AG09309 (cell line): ENCODE measurements at regions not wholly inside any gene's neighbourhood (a gene's known extent, or its start where the extent isn't known, plus 50 kb on each side); places are given as distances from the start of the nearest gene placed in this dataset.
"Not testable (repeated sequence)": the region's sequence is repeated elsewhere in the genome, so short reads cannot be mapped to it uniquely, and the experiment has no call there.

ENCODE experiments used
- DNase-seq: peaks from one replicate; pipeline ENCODE4 v3.0.0-alpha.2; 2010; ENCODE audit warnings: low read depth
- H3K4me3 ChIP-seq: 2 replicates; pipeline ENCODE4 v1.5.1; 2011; ENCODE audit warnings: mild to moderate bottlenecking, low read depth, low read length, moderate library complexity; ENCODE audit not compliant: control insufficient read depth
- TF ChIP-seq, protein P1 (sequence below): IDR thresholded peaks from 2 replicates; pipeline ENCODE4 v1.5.1; 2011; ENCODE audit warnings: mild to moderate bottlenecking, low read depth, low read length, inconsistent platforms; ENCODE audit not compliant: insufficient read depth, control insufficient read depth; ENCODE audit errors: missing control alignments

DNA sequence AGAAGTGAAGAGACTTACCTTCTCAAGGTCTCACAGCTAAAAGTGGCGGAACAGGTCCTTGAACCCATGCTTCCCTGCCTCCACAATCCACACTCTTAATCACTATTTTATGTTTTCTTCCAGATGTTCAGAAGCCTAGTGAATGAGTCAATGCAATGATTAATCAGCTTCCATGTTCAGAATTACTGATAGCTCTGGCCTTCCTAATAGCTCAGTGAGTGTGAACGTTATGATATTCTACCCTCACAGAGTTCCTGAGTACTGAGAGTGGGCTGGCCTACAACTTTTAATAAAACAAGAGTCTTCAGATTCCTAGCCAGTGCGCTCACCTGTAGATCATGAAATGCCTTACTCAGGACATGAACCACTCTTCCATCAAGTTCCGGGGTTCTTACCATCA is 443.0 kb upstream of the ADAMTS9 start:
- no peak for DNase-seq
- TF ChIP-seq, protein P1, sequence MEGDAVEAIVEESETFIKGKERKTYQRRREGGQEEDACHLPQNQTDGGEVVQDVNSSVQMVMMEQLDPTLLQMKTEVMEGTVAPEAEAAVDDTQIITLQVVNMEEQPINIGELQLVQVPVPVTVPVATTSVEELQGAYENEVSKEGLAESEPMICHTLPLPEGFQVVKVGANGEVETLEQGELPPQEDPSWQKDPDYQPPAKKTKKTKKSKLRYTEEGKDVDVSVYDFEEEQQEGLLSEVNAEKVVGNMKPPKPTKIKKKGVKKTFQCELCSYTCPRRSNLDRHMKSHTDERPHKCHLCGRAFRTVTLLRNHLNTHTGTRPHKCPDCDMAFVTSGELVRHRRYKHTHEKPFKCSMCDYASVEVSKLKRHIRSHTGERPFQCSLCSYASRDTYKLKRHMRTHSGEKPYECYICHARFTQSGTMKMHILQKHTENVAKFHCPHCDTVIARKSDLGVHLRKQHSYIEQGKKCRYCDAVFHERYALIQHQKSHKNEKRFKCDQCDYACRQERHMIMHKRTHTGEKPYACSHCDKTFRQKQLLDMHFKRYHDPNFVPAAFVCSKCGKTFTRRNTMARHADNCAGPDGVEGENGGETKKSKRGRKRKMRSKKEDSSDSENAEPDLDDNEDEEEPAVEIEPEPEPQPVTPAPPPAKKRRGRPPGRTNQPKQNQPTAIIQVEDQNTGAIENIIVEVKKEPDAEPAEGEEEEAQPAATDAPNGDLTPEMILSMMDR = no peak
- no peak overlapping the region for H3K4me3 ChIP-seq

DNA sequence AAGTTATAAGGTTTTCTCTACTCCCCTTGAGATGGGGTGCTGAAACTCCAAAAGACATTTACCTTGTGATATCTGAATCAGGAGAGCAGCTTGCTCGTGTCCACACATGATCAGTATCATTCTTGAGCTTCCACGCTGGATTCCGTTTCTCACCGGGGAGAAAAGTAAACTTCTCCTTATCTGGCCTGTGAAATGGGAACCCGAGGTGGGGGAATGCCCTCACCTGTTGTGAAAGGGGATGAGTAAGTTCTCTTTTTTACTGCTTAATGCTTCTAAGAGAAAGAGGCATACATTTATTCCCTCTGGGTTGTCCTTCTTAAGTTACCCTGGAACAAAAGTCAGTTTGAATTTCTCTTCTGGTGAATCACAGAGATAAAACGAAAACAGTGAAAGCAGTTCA is 440.5 kb upstream of the ADAMTS9 start:
- no peak for DNase-seq
- H3K4me3 ChIP-seq = no peak overlapping the region
- TF ChIP-seq, protein P1 = no peak

DNA sequence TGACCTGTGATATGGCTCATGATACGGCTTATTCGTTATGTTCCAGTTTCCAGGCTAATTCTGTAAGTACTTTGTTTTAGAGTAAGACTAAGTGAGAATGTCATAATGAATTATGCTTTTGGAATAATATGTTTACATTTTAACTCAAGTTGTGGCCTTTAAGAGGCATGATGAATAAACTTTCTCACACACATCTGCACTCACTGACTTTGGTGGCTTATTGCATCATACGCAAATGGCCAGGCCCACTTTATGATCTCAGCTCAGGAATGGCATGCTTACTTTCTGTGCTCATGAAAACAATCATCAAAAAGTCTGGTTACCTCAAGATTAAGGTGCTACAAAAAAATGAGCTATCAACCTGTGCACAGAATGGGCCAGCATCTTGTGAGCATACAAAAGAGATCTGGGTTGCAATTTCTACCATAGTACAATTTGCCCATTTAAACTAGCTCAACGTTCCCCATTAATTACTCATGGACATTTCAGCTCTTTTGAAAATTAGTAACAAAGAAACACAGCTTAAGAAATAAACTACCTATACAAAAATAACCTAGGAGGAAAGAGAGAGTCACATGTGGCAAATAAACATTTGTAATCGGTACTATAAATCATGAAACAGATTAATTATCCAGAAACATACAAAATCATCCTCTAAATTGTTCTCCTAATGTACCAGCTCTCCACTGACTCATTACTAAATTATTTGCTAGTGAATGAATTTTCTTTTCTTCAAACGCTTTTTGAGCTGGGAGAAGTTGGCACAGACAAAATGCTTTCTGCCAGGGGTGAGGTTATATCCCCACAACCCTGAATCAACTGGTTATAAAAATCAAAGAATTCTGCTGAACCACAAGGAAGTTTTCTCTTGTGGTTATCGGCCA is 439.0 kb upstream of the ADAMTS9 start:
- H3K4me3 ChIP-seq = no peak overlapping the region
- TF ChIP-seq, protein P1 = no peak
- DNase-seq = peak; percentile 28

DNA sequence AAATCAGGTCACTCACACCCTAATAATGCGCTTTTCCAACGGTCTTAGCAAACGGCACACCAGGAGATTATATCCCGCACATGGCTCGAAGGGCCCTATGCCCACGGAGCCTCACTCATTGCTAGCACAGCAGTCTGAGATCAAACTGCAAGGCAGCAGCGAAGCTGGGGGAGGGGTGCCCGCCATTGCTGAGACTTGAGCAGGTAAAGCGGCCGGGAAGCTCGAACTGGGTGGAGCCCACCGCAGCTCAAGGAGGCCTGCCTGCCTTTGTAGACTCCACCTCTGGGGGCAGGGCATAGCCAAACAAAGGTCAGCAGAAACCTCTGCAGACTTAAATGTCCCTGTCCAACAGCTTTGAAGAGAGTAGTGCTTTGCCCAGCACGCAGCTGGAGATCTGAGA is 432.4 kb upstream of the ADAMTS9 start:
- not testable (repeated sequence) for DNase-seq, H3K4me3 ChIP-seq

DNA sequence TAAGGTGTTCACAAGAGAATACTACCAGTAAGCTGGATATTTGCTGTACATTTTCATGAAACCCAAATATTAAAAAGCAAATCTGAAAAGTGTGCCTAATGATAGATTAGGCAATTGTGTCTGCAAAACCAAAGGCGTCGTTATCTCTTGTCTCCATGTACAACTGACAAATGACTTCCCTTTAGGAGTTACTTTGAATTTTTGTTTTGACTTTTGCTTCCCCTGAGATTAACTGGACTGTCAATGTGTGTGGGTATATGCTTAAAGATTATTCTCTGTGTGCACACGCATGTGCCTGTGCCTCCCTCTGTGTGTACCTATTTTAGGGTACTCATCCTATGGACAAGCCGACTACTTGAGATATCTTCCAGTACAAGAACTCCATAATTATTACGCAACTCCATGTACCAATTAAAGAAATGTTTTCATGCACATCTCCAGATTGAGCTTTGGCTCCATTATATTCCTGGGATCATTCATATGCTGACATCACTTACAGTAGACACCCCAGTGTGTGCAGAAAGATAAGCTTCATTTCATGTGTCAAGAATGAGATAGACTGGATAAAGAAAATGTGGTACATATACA is 431.2 kb upstream of the ADAMTS9 start:
- TF ChIP-seq, protein P1 = no peak
- no peak overlapping the region for H3K4me3 ChIP-seq
- DNase-seq = no peak

DNA sequence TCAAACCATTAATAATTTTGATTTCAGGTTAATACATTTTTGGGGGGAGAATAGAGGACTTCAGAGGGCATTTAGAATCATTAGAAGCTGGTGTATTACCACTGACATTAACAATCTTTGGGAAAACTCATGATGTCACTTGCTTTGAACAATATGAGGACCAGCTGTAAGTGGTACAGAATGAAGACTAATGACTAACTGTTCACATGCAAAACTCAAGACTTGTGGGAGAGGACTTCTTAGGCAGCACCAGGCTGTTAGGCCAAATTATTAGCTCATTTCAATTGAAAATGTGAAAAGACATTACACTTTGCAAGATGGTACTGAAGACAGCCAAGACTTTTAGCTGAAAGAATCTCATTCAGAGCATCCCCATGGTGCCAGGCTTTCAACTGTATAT is 426.2 kb upstream of the ADAMTS9 start:
- no peak for DNase-seq
- no peak overlapping the region for H3K4me3 ChIP-seq
- TF ChIP-seq, protein P1 = no peak

DNA sequence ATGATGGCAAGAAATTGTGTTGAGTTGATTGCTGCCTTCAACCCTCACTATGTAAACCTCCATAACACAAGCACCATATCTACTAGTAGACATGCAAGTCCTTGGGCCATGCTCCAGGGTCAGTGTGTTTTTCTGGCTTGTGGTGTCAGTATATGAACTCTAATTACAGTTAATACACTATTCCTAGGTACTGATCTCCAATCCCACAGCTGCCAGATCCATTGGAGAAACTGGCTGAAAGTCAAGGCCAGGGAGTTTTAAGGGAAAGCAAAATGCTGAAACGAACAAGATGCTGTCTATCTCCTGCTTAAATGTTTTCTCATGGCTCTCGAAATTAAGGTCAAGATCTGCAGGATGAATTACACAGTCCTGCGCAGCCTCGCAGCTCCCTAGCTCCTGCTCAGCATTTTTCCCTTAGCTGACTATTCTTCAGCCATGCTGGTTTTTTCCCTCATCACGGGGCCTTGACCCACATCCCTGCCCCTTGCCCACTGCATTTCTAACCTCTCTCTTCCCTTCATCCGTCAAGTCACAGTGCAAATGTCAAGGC is 425.0 kb upstream of the ADAMTS9 start:
- TF ChIP-seq, protein P1 = no peak
- no peak for DNase-seq
- no peak overlapping the region for H3K4me3 ChIP-seq
